Spleen (tissue), 11 donors: ENCODE measurements at regions not wholly inside any gene's neighbourhood (a gene's known extent, or its start where the extent isn't known, plus 50 kb on each side); places are given as distances from the start of the nearest gene placed in this dataset.
"Not testable (repeated sequence)": the region's sequence is repeated elsewhere in the genome, so short reads cannot be mapped to it uniquely, and the experiment has no call there.

Experiments
- DNase-seq: peaks from one replicate; pipeline ENCODE4 v3.0.0-alpha.2; 2020
- H3K27ac ChIP-seq, 8 donors: fragments of 200-600 bp; sonication (generic) in 7 of 8; 1 replicate in 4 of 8; 2 replicates in 4 of 8; pipeline versions ENCODE4 v1.5.0 to v1.8.0; 2016 to 2021; ENCODE audit warnings: inconsistent platforms in 4 of 8, mild to moderate bottlenecking in 4 of 8, moderate library complexity in 1 of 8
- H3K27me3 ChIP-seq, 7 donors: fragments of 200-600 bp; sonication (generic) in 6 of 7; replicated peaks in 1 of 7; 1 replicate in 4 of 7; 2 replicates in 3 of 7; pipeline versions ENCODE4 v1.5.0 to v1.8.0; 2016 to 2021; ENCODE audit warnings: inconsistent platforms in 3 of 7, mild to moderate bottlenecking in 1 of 7
- H3K36me3 ChIP-seq, 6 donors: fragments of 200-600 bp; sonication (generic) in 5 of 6; 1 replicate in 4 of 6; 2 replicates in 2 of 6; pipeline versions ENCODE4 v1.5.0 to v1.8.0; 2016 to 2021; ENCODE audit warnings: inconsistent platforms in 2 of 6
- H3K4me1 ChIP-seq, 6 donors: fragments of 200-600 bp; sonication (generic) in 5 of 6; 1 replicate in 3 of 6; 2 replicates in 3 of 6; pipeline versions ENCODE4 v1.5.0 to v1.8.0; 2016 to 2021; ENCODE audit warnings: inconsistent platforms in 3 of 6
- H3K4me3 ChIP-seq, 8 donors: fragments of 200-600 bp; sonication (generic) in 7 of 8; 1 replicate in 4 of 8; 2 replicates in 4 of 8; pipeline versions ENCODE4 v1.5.0 to v1.8.0; 2016 to 2021; ENCODE audit warnings: inconsistent platforms in 4 of 8, mild to moderate bottlenecking in 4 of 8, moderate library complexity in 2 of 8
- H3K9me3 ChIP-seq, 8 donors: fragments of 200-600 bp; sonication (generic) in 7 of 8; 1 replicate in 4 of 8; 2 replicates in 4 of 8; pipeline versions ENCODE4 v1.5.0 to v1.8.0; 2016 to 2021; ENCODE audit warnings: inconsistent platforms in 4 of 8
- CTCF ChIP-seq, 11 experiments: fragments of 200-600 bp in 7 of 11; fragments of 450-650 bp in 4 of 11; sonication (generic) in 4 of 11; IDR thresholded peaks in 8 of 11; conservative IDR thresholded peaks in 3 of 11; 1 replicate in 7 of 11; 2 replicates in 4 of 11; pipeline versions ENCODE4 v1.4.0 to v1.8.0; 2016 to 2021; ENCODE audit warnings: antibody characterized with exemption in 11 of 11, inconsistent platforms in 4 of 11, mild to moderate bottlenecking in 1 of 11
- POLR2A ChIP-seq, 3 donors: fragments of 450-650 bp; IDR thresholded peaks; one replicate each; pipeline ENCODE4 v1.5.1; 2017; ENCODE audit warnings: antibody characterized with exemption in 3 of 3, mild to moderate bottlenecking in 1 of 3
- POLR2AphosphoS5 ChIP-seq, 3 donors: sonication (generic); formaldehyde crosslinking; IDR thresholded peaks; one replicate each; pipeline ENCODE4 v1.5.1; 2017; ENCODE audit warnings: antibody characterized with exemption in 3 of 3
- WGBS, 5 donors: extraction: QIAGEN DNeasy Blood & Tissue Kit in 3 of 5; methylation state at CpG; one replicate each; pipeline versions ENCODE4 v1.1.5 to v1.1.7; 2013 to 2018; 5-methylcytosine and 5-hydroxymethylcytosine counted together
- intact Hi-C: fragments of 100-400 bp; cut with DNase I; formaldehyde crosslinking; loops from one replicate; pipeline ENCODE4 v1.15.0; 2023; ENCODE audit warnings: low total_unique reads
- donor health status: healthy with polysubstance abuse.
- donor health status: DM: no; HTN: no; CAD: no; lungs with moderate emphysema.
- donor health status: DM: no; HTN: no; CAD: no.
- donor health status: Bipolar disorder and iron deficiency.
- donor health status: healthy.
- donor health status: DM: no; HTN: no; CAD: no.
- donor health status: DM: yes; HTN: yes; CAD: no.

GRCh38 chr1:22333516-22334121, 118.0 kb upstream of the ZBTB40 start:
- peaks cover 0 to 47% (median 0%) of the 10 kb centered on the region in 7 donors for H3K27me3 ChIP-seq
- H3K36me3 ChIP-seq = no peaks in the 10 kb centered on the region
- TF ChIP-seq POLR2A (IDR thresholded peaks at IDR 0.05) = no peak
- TF ChIP-seq POLR2AphosphoS5 (IDR thresholded peaks at IDR 0.05) = no peak
- no peak for TF ChIP-seq CTCF (IDR thresholded peaks at IDR 0.05 in 8 of 11, conservative IDR thresholded peaks at IDR 0.05 in 3 of 11)
- no peak for DNase-seq
- no peaks in the 10 kb centered on the region for H3K9me3 ChIP-seq
- intact Hi-C loops = no loop called here
- no peak overlapping the region for H3K27ac ChIP-seq
- H3K4me1 ChIP-seq = no peaks in the 10 kb centered on the region
- 75 to 91% (median 86%) methylated on average over 2 of the region's 2 CpGs for WGBS, 5 donors
- no peak overlapping the region for H3K4me3 ChIP-seq

- H3K4me1 ChIP-seq = no peaks in the 10 kb centered on the region
- intact Hi-C loops = no loop called here
- TF ChIP-seq CTCF (IDR thresholded peaks at IDR 0.05 in 8 of 11, conservative IDR thresholded peaks at IDR 0.05 in 3 of 11) (no peak), POLR2AphosphoS5 (IDR thresholded peaks at IDR 0.05) (no peak), POLR2A (IDR thresholded peaks at IDR 0.05) (no peak)
- H3K27me3 ChIP-seq = peaks cover 0 to 47% (median 0%) of the 10 kb centered on the region in 7 donors
- H3K9me3 ChIP-seq = no peaks in the 10 kb centered on the region
- H3K27ac ChIP-seq = no peak overlapping the region
- H3K36me3 ChIP-seq = no peaks in the 10 kb centered on the region
- no peak for DNase-seq
- H3K4me3 ChIP-seq = no peak overlapping the region
- 60 to 65% (median 64%) methylated on average over 6 of the region's 6 CpGs for WGBS, 5 donors
These were observed 116.6 kb upstream of the ZBTB40 start for GRCh38 chr1:22334860-22335550.

- H3K4me3 ChIP-seq, H3K36me3 ChIP-seq, DNase-seq, H3K4me1 ChIP-seq, H3K27ac ChIP-seq, H3K9me3 ChIP-seq, intact Hi-C loops: not testable (repeated sequence)
- 89 to 94% (median 93%) methylated on average over 2 of the region's 2 CpGs for WGBS, 5 donors
- H3K27me3 ChIP-seq = peaks cover 0 to 55% (median under 1%) of the 10 kb centered on the region in 7 donors
These were observed 115.4 kb upstream of the ZBTB40 start for GRCh38 chr1:22336274-22336673.

- H3K27me3 ChIP-seq = peaks cover 0 to 61% (median 4%) of the 10 kb centered on the region in 7 donors
- H3K9me3 ChIP-seq, H3K4me1 ChIP-seq, DNase-seq, H3K36me3 ChIP-seq, H3K27ac ChIP-seq, H3K4me3 ChIP-seq, intact Hi-C loops: not testable (repeated sequence)
- WGBS, 5 donors = 61 to 88% (median 82%) methylated on average over 2 of the region's 2 CpGs
These were observed 114.7 kb upstream of the ZBTB40 start for GRCh38 chr1:22336696-22337545.
